ENCODE measurements at regions not wholly inside any gene's neighbourhood (a gene's known extent, or its start where the extent isn't known, plus 50 kb on each side); places are given as distances from the start of the nearest gene placed in this dataset.

DNA sequence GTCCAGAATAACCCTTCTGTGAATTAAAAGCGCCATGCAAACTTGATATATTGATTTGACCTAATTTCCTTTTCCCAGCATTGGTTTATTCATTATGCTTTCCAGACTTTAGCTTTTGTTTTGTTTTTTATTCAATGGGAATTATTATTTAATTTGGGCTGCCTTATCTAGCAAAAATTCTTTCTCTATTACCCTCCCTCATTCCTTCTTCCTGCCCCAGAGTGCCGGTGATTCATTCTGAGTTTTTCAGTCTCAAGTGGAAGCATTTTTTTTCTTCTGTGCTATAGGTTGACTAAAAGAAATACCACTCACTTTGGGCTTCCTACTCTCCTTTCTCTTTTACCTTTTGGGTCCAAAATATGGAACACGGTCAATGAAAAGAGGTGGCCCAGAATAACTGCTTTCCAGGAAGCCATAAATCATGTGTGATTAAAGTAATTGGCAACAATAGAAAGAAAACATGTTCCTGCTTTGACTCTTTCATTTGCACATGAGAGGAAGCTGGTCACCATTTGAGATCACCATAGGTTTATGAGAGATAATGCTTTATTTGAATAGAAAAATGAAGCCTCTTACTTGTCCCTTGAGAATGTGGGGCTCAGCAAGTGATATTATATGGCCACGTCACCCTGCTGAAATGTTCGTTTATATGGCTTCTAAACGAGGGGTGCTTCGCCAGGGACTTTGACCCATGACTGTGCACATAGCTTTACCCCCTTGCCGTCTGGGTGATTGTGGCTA lies 422.8 kb upstream of the ZEB2 start:
- no peaks in the 10 kb centered on the region for H3K36me3 ChIP-seq (ENCODE audit: control insufficient read depth in 2 of 2, insufficient read depth in 1 of 2, low read length in 2 of 2)
- H3K27ac ChIP-seq (ENCODE audit: extremely low read depth, low read depth, low read length), result no peak overlapping the region
- TF ChIP-seq ZBTB7A (tag by site-specific recombination; IDR thresholded peaks at IDR 0.05; ENCODE audit: low read depth), result no peak
- TF ChIP-seq ZNF362 (tag by site-specific recombination; IDR thresholded peaks at IDR 0.05), result peak; percentile 58; the same call in 1 of the 2 replicates
- CTCF ChIA-PET, result no interaction called here
- POLR2A ChIA-PET, result no interaction called here
- no peak overlapping the region for H3K4me3 ChIP-seq (ENCODE audit: low read depth, low read length)
- peaks cover 3% of the 10 kb centered on the region for H3K4me1 ChIP-seq (ENCODE audit: control insufficient read depth, insufficient read depth, low read length)
- no peaks in the 10 kb centered on the region for H3K9me3 ChIP-seq (ENCODE audit: control insufficient read depth, insufficient read depth, low read depth, low read length)

DNA sequence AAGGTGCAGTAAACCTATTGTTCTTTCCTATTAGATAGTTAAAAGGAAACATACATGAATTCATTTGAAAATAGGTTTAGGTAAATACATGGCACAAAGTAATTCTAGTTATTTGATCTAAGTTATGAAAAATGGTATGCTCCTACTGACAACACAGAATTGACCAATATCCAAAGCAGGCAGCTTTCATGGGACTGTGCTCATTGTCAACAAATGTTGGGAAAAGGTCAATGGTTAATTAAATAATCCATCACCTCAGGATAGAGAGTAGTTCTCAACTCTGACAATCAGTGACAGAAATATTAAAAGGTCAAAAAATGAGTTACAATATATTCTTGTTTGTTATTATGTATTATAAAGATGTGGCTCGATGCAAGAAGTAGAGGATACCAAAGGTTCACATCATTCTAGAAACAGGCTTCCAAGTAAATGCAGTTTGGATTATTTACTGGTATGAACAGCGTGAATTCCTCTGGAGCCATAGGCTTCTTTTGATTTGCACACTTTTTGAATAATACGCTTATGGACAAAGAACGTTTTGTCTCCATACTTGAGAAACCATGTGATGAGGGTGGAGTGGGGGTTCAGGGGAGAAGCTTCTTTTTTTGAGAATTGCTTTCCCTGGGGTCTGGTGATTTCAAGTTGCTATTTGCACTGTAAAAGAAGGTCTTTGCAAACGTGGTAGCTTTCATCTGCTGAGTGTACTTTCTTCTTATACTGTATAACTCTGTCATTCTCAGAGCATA lies 422.0 kb upstream of the ZEB2 start:
- H3K36me3 ChIP-seq (ENCODE audit: control insufficient read depth in 2 of 2, insufficient read depth in 1 of 2, low read length in 2 of 2), result no peaks in the 10 kb centered on the region
- ChIA-PET POLR2A (no interaction called here), CTCF (no interaction called here)
- no peak overlapping the region for H3K4me3 ChIP-seq (ENCODE audit: low read depth, low read length)
- peaks cover 3% of the 10 kb centered on the region for H3K4me1 ChIP-seq (ENCODE audit: control insufficient read depth, insufficient read depth, low read length)
- H3K9me3 ChIP-seq (ENCODE audit: control insufficient read depth, insufficient read depth, low read depth, low read length), result no peaks in the 10 kb centered on the region
- H3K27ac ChIP-seq (ENCODE audit: extremely low read depth, low read depth, low read length), result no peak overlapping the region
- TF ChIP-seq ZNF558 (tag by site-specific recombination; IDR thresholded peaks at IDR 0.05) (no peak), ZNF26 (tag by site-specific recombination; IDR thresholded peaks at IDR 0.05) (no peak), MYNN (tag by site-specific recombination; IDR thresholded peaks at IDR 0.05; ENCODE audit: borderline replicate concordance) (no peak), SALL2 (tag by site-specific recombination; IDR thresholded peaks at IDR 0.05; ENCODE audit: borderline replicate concordance) (no peak), HOXA7 (CRISPR knock-in tag; IDR thresholded peaks at IDR 0.05; ENCODE audit: borderline replicate concordance) (no peak), ZNF580 (tag by site-specific recombination; IDR thresholded peaks at IDR 0.05) (no peak), ZFP69B (tag by site-specific recombination; IDR thresholded peaks at IDR 0.05) (no peak), ZIC2 (tag by site-specific recombination; IDR thresholded peaks at IDR 0.05) (no peak), ZNF423 (tag by site-specific recombination; IDR thresholded peaks at IDR 0.05) (no peak)

DNA sequence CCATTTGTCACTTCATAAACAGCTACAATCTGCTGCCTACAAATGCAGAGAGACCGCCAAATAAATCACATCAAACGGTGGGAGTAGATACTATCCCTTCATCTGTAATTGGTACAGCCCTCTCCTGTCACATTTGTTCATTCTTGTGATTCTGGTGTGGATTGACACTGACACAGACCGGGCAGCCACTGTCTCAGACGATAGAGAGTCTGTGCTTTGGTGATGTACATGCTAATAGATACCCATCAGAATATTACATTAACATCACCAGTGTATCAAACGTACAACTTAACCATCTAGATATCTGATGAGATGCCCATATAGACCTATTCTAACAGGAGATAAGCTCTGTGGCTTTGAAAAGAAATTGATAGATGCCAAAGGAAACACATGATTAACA lies 419.7 kb upstream of the ZEB2 start:
- Histone ChIP-seq H3K36me3 (ENCODE audit: control insufficient read depth in 2 of 2, insufficient read depth in 1 of 2, low read length in 2 of 2) (no peaks in the 10 kb centered on the region), H3K4me3 (ENCODE audit: low read depth, low read length) (no peak overlapping the region), H3K4me1 (ENCODE audit: control insufficient read depth, insufficient read depth, low read length) (peaks cover 3% of the 10 kb centered on the region), H3K27ac (ENCODE audit: extremely low read depth, low read depth, low read length) (no peak overlapping the region), H3K9me3 (ENCODE audit: control insufficient read depth, insufficient read depth, low read depth, low read length) (no peaks in the 10 kb centered on the region)
- no peak for TF ChIP-seq WT1 (tag by site-specific recombination; IDR thresholded peaks at IDR 0.05)
- TF ChIP-seq SCRT1 (tag by site-specific recombination; IDR thresholded peaks at IDR 0.05; ENCODE audit: borderline replicate concordance), result no peak
- no peak for TF ChIP-seq ZNF623 (tag by site-specific recombination; IDR thresholded peaks at IDR 0.05)
- TF ChIP-seq ZNF530 (tag by site-specific recombination; IDR thresholded peaks at IDR 0.05; ENCODE audit: low read depth), result no peak
- no peak for TF ChIP-seq ZNF600 (tag by site-specific recombination; IDR thresholded peaks at IDR 0.05)
- TF ChIP-seq ZNF544 (tag by site-specific recombination; IDR thresholded peaks at IDR 0.05), result no peak
- no peak for TF ChIP-seq SP7 (tag by site-specific recombination; IDR thresholded peaks at IDR 0.05)
- TF ChIP-seq ZNF580 (tag by site-specific recombination; IDR thresholded peaks at IDR 0.05), result no peak
- CTCF ChIA-PET, result no interaction called here
- POLR2A ChIA-PET, result no interaction called here

All from HEK293 (cell line).